T-cell (primary cell): ENCODE measurements at regions not wholly inside any gene's neighbourhood (a gene's known extent, or its start where the extent isn't known, plus 50 kb on each side); places are given as distances from the start of the nearest gene placed in this dataset.

Experiments
- ATAC-seq, 4 experiments: fragments of 200-7000 bp in 3 of 4; fragments of 150-1000 bp in 1 of 4; cut with Tn5 transposase; replicated peaks in 1 of 4; 1 replicate in 3 of 4; 2 replicates in 1 of 4; pipeline ENCODE4 v1.10.0; 2021; ENCODE audit warnings: moderate library complexity in 3 of 4, mild to moderate bottlenecking in 2 of 4, moderate number of reproducible peaks in 1 of 4
- CTCF ChIA-PET, 2 donors: fragments of 300-600 bp; sonication (Branson Sonifier 250); formaldehyde crosslinking; loops; one replicate each; lab custom pipeline; 2022; ENCODE audit warnings: antibody characterized with exemption in 2 of 2; lab: Charles Lee
- POLR2A ChIA-PET, 2 donors: fragments of 300-600 bp; sonication (Branson Sonifier 250); formaldehyde crosslinking; loops; one replicate each; lab custom pipeline; 2022; ENCODE audit warnings: antibody characterized with exemption in 2 of 2; lab: Charles Lee
- DNase-seq, 35 experiments: peaks; one replicate each; pipeline versions ENCODE4 v3.0.0 to v3.0.0-alpha.2; 2013 to 2023
- H3K27ac ChIP-seq: one replicate; pipeline ENCODE4 v1.5.1; 2013; ENCODE audit warnings: low read length
- H3K27me3 ChIP-seq, 2 experiments: replicated peaks in 1 of 2; 1 replicate in 1 of 2; 2 replicates in 1 of 2; pipeline versions ENCODE4 v1.6.1 to v1.7.0; 2013; ENCODE audit warnings: low read length in 1 of 2, mixed read lengths in 1 of 2; ENCODE audit not compliant: control insufficient read depth in 2 of 2, insufficient read depth in 2 of 2; ENCODE audit errors: extremely low read depth in 1 of 2
- H3K36me3 ChIP-seq, 2 donors: 1 replicate in 1 of 2; 2 replicates in 1 of 2; pipeline versions ENCODE4 v1.6.1 to v1.7.0; 2013; ENCODE audit warnings: low read length in 1 of 2; ENCODE audit not compliant: control insufficient read depth in 2 of 2, insufficient read depth in 1 of 2; ENCODE audit errors: extremely low read depth in 1 of 2
- H3K4me1 ChIP-seq, 2 experiments: 1 replicate in 1 of 2; 2 replicates in 1 of 2; pipeline versions ENCODE4 v1.6.1 to v1.7.0; 2013; ENCODE audit warnings: low read length in 2 of 2, mixed read lengths in 1 of 2; ENCODE audit not compliant: insufficient read depth in 2 of 2, control insufficient read depth in 1 of 2; ENCODE audit errors: extremely low read depth in 1 of 2
- H3K4me3 ChIP-seq, 2 donors: 1 replicate in 1 of 2; 2 replicates in 1 of 2; pipeline versions ENCODE4 v1.5.1 to v1.7.0; 2013; ENCODE audit warnings: mild to moderate bottlenecking in 2 of 2, low read length in 1 of 2, moderate library complexity in 1 of 2; ENCODE audit not compliant: control insufficient read depth in 1 of 2; ENCODE audit errors: extremely low read depth in 1 of 2
- H3K9me3 ChIP-seq: 2 replicates; pipeline ENCODE4 v1.7.0; 2013
- H3K27ac Mint-ChIP-seq, 2 donors: one replicate each; pipeline ENCODE4 v1.8.0; 2020 to 2021; ENCODE audit warnings: mild to moderate bottlenecking in 2 of 2, mixed read lengths in 2 of 2
- H3K27me3 Mint-ChIP-seq, 2 donors: one replicate each; pipeline ENCODE4 v1.8.0; 2021 to 2022; ENCODE audit warnings: mixed read lengths in 2 of 2
- H3K36me3 Mint-ChIP-seq: one replicate; pipeline ENCODE4 v1.8.0; 2021; ENCODE audit warnings: mixed read lengths
- H3K4me1 Mint-ChIP-seq, 3 donors: one replicate each; pipeline ENCODE4 v1.8.0; 2020 to 2022; ENCODE audit warnings: mixed read lengths in 3 of 3, mild to moderate bottlenecking in 1 of 3
- H3K4me3 Mint-ChIP-seq, 3 donors: one replicate each; pipeline ENCODE4 v1.8.0; 2020 to 2022; ENCODE audit warnings: mild to moderate bottlenecking in 3 of 3, mixed read lengths in 3 of 3, moderate library complexity in 3 of 3
- H3K9me3 Mint-ChIP-seq, 3 donors: one replicate each; pipeline ENCODE4 v1.8.0; 2020 to 2022; ENCODE audit warnings: mixed read lengths in 3 of 3
- WGBS: methylation state at CpG from one replicate; pipeline ENCODE4 v1.1.5; 2013; ENCODE audit warnings: missing lambda C conversion rate; ENCODE audit not compliant: insufficient coverage; 5-methylcytosine and 5-hydroxymethylcytosine counted together

DNA sequence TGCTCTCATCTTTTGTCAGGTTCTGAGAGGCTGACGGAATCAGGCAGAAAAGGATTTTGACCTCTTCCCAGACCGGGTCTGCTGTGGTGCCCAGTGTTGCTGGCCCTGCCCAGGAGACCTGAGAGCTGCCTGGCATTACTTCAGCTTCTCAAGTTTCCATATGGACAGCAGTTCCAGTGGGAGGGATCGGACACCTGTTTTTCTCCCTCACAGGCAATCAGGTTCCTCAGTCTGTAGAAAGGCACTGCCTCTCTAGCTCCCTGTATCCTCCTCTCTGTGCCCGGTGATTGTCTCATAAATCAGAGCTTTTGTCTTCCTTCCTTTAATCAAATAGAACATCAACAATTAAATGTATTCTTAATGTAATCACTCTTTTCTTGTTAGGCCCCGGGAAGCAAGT is 198.7 kb downstream of the SEMA6A start:
- Mint-ChIP-seq H3K36me3 (peaks cover 42% of the 10 kb centered on the region), H3K9me3 (no peaks in the 10 kb centered on the region), H3K27me3 (no peaks in the 10 kb centered on the region), H3K4me1 (peaks cover 6% of the 10 kb centered on the region in 3 donors), H3K27ac (no peak overlapping the region), H3K4me3 (no peak overlapping the region)
- Histone ChIP-seq H3K4me3 (no peak overlapping the region), H3K27me3 (no peaks in the 10 kb centered on the region), H3K9me3 (no peaks in the 10 kb centered on the region), H3K36me3 (peaks cover 0 to 2% of the 10 kb centered on the region in 2 donors), H3K27ac (no peak overlapping the region), H3K4me1 (peaks cover 0 to 2% of the 10 kb centered on the region in 2 experiments)
- ChIA-PET POLR2A (no interaction called here), CTCF (no interaction called here)
- ATAC-seq (no peak), DNase-seq (no peak)
- 100% methylated on average over 3 of the region's 5 CpGs for WGBS

DNA sequence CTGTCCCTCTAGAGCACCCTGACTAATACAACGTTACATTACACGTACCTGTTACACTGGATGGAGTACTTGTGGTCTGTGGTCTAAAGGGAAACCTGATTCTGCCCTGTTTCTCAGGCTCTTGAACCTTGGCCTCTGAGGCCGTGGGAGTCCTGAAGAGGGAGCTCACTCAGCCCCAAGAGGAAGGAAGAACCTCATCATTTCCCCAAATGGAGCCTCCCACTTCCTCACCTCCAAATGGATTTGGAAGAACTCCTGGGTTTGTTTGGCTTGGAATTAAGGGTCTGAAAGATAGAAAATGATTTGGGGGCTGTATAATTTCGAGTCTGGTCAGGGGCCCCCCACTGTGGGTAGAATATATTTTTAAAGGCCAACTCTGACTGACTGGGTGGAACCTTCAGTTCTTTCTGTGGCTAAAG is 200.2 kb downstream of the SEMA6A start:
- Mint-ChIP-seq H3K27me3 (no peaks in the 10 kb centered on the region), H3K4me3 (no peak overlapping the region), H3K36me3 (peaks cover 42% of the 10 kb centered on the region), H3K9me3 (no peaks in the 10 kb centered on the region), H3K27ac (no peak overlapping the region), H3K4me1 (peaks cover 16 to 21% (median 19%) of the 10 kb centered on the region in 3 donors)
- ATAC-seq: no peak
- Histone ChIP-seq H3K4me1 (peaks cover 0 to 2% of the 10 kb centered on the region in 2 experiments), H3K36me3 (peaks cover 0 to 2% of the 10 kb centered on the region in 2 donors), H3K27me3 (no peaks in the 10 kb centered on the region), H3K4me3 (no peak overlapping the region), H3K9me3 (no peaks in the 10 kb centered on the region), H3K27ac (no peak overlapping the region)
- WGBS: 0% methylated on average over 1 of the region's 4 CpGs
- ChIA-PET POLR2A (no interaction called here), CTCF (no interaction called here)
- no peak for DNase-seq

DNA sequence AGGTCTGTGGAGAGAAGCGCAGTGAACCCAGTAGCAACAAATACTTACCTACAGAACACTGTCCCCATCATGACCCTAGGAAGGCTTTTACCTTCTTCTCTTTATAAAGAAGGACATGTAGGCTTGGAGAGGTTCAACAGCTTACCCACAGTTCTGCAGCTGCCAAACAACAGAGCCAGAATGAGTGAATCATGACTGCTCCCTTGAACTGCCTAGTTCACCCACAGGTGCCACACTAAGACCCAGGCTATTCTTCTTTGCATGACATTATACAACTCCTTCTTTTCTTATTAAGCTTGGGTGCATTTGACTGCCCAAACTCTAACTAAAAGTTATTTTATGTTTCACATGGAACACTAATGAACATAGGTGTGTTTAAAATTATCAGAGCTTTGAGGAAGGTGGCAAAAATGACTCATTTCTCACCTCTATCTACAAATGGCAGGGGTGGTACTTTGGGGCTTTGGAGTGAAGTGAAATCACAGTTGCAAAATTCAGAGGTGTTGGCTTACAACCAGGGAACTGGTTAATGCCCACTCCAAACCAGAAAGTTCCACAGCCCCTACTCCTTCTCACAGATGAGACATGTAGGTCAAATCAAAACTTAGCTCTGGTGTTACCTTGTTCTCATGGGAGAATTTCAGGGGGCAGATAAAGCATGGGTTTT is 201.6 kb downstream of the SEMA6A start:
- H3K27ac ChIP-seq: no peak overlapping the region
- Mint-ChIP-seq H3K27me3 (no peaks in the 10 kb centered on the region), H3K36me3 (peaks cover 36% of the 10 kb centered on the region), H3K9me3 (no peaks in the 10 kb centered on the region), H3K4me3 (no peak overlapping the region), H3K27ac (no peak overlapping the region), H3K4me1 (peaks cover 22 to 30% (median 26%) of the 10 kb centered on the region in 3 donors)
- WGBS: no CpG with 5 or more reads among the region's 1 CpG
- no peaks in the 10 kb centered on the region for H3K27me3 ChIP-seq
- no peak overlapping the region for H3K4me3 ChIP-seq
- peaks cover 0 to 2% of the 10 kb centered on the region in 2 donors for H3K36me3 ChIP-seq
- ATAC-seq: no peak
- ChIA-PET CTCF (no interaction called here), POLR2A (no interaction called here)
- no peaks in the 10 kb centered on the region for H3K9me3 ChIP-seq
- peaks cover 0 to 2% of the 10 kb centered on the region in 2 experiments for H3K4me1 ChIP-seq
- no peak for DNase-seq

DNA sequence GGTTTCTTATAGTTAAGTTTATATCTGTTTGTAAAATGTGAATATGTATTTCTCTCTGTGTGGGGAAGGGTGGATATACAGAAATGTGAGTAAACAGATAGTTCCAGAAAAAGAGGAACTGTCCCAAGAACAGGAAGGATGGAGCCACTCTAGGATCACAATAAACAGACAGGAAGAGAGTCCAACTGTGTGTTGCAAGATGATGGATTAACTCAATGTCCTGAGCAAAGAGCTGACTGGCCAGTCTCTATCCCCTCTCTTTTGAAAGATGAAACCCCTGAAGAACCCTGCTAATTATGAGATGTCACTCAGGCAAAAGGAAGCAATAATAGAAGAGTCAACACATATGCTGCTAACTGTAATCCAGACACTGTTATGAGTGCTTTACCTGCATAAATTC is 202.7 kb downstream of the SEMA6A start:
- no peaks in the 10 kb centered on the region for H3K9me3 Mint-ChIP-seq
- POLR2A ChIA-PET: no interaction called here
- H3K27ac Mint-ChIP-seq: no peak overlapping the region

DNA sequence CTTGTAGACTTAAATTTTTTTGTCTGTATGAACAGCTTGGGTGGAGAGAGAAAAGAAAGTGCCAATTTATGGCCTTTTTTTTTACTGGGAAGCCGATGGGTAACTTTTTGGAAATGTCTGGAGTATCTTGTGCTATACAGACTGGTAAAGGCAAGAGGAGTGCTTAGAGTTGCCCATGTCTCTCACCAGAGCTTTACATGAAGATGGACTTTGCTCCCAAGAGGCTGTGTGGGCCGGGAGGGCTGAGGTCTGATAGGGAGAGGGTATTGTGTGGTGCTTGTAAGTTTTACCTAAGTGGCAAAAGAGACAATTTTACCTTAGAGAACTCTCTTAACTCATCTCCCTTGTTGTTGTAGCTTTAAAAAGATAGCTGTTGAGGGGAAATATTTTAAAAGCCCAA is 203.2 kb downstream of the SEMA6A start:
- ATAC-seq (no peak), DNase-seq (no peak)
- POLR2A ChIA-PET: no interaction called here
- Histone ChIP-seq H3K36me3 (no peaks in the 10 kb centered on the region), H3K9me3 (no peaks in the 10 kb centered on the region), H3K27me3 (no peaks in the 10 kb centered on the region), H3K4me3 (no peak overlapping the region), H3K4me1 (peaks cover 0 to 2% of the 10 kb centered on the region in 2 experiments), H3K27ac (no peak overlapping the region)
- peaks cover 22 to 30% (median 26%) of the 10 kb centered on the region in 3 donors for H3K4me1 Mint-ChIP-seq
- no peaks in the 10 kb centered on the region for H3K9me3 Mint-ChIP-seq
- H3K27ac Mint-ChIP-seq: no peak overlapping the region
- CTCF ChIA-PET: no interaction called here
- no peaks in the 10 kb centered on the region for H3K27me3 Mint-ChIP-seq
- no peak overlapping the region for H3K4me3 Mint-ChIP-seq
- 0% methylated on average over 1 of the region's 2 CpGs for WGBS
- peaks cover 32% of the 10 kb centered on the region for H3K36me3 Mint-ChIP-seq

More for the DNA sequence above, 202.7 kb downstream of the SEMA6A start:
- H3K4me3 ChIP-seq: no peak overlapping the region
- no peak overlapping the region for H3K4me3 Mint-ChIP-seq
- H3K27ac ChIP-seq: no peak overlapping the region
- H3K27me3 ChIP-seq: no peaks in the 10 kb centered on the region
- peaks cover 36% of the 10 kb centered on the region for H3K36me3 Mint-ChIP-seq
- no peak for DNase-seq
- H3K4me1 ChIP-seq: peaks cover 0 to 2% of the 10 kb centered on the region in 2 experiments
- no peaks in the 10 kb centered on the region for H3K27me3 Mint-ChIP-seq
- H3K4me1 Mint-ChIP-seq: peaks cover 22 to 30% (median 26%) of the 10 kb centered on the region in 3 donors
- H3K36me3 ChIP-seq: no peaks in the 10 kb centered on the region
- CTCF ChIA-PET: no interaction called here
- H3K9me3 ChIP-seq: no peaks in the 10 kb centered on the region
- ATAC-seq: no peak

DNA sequence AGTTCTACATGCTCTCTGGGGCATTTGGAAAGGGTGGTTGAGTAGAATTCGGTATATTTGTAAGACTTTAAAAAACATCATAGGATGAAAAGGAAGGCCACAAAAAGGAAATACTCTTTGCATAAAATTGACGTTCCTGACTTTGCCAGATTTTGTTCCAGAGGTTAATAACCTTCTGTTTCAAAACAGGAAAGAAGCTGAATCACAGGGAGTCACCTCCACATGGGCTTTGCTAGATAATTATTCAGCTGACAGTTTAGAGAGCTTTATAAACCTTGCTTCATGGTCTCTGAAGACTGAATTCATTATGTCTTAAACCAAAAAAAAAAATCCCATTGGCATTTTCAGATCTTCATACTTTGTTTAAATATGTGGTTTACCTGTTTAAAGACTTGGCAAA is 203.7 kb downstream of the SEMA6A start:
- peaks cover 27% of the 10 kb centered on the region for H3K36me3 Mint-ChIP-seq
- CTCF ChIA-PET: no interaction called here

More for the DNA sequence above, 203.7 kb downstream of the SEMA6A start:
- peaks cover 22 to 30% (median 26%) of the 10 kb centered on the region in 3 donors for H3K4me1 Mint-ChIP-seq
- ATAC-seq (no peak), DNase-seq (no peak)
- no peaks in the 10 kb centered on the region for H3K9me3 ChIP-seq
- peaks cover 0 to 2% of the 10 kb centered on the region in 2 experiments for H3K4me1 ChIP-seq
- H3K9me3 Mint-ChIP-seq: no peaks in the 10 kb centered on the region
- POLR2A ChIA-PET: no interaction called here
- no peaks in the 10 kb centered on the region for H3K36me3 ChIP-seq
- H3K4me3 ChIP-seq: no peak overlapping the region
- no peak overlapping the region for H3K4me3 Mint-ChIP-seq
- H3K27ac ChIP-seq: no peak overlapping the region
- WGBS: no CpG with 5 or more reads among the region's 2 CpGs
- H3K27me3 ChIP-seq: no peaks in the 10 kb centered on the region
- no peaks in the 10 kb centered on the region for H3K27me3 Mint-ChIP-seq
- no peak overlapping the region for H3K27ac Mint-ChIP-seq
